ENCODE measurements at regions not wholly inside any gene's neighbourhood (a gene's known extent, or its start where the extent isn't known, plus 50 kb on each side); places are given as distances from the start of the nearest gene placed in this dataset.

GRCh38 chr7:108629651-108630400 lies 60.2 kb downstream of the DNAJB9 start (continued):
- no peak for TF ChIP-seq ZBTB40 (IDR thresholded peaks at IDR 0.05; ENCODE audit: borderline replicate concordance)

- no peak for FAIRE-seq
- Histone ChIP-seq H3K36me3 (ENCODE audit: control insufficient read depth in 2 of 2, insufficient read depth in 2 of 2, low read length in 1 of 2) (no peaks in the 10 kb centered on the region), H3K4me2 (ENCODE audit: control insufficient read depth, insufficient read depth) (no peak overlapping the region), H3K4me3 (no peak overlapping the region), H3K79me2 (ENCODE audit: control insufficient read depth, insufficient read depth, low read length) (no peaks in the 10 kb centered on the region), H3K4me1 (ENCODE audit: control insufficient read depth, insufficient read depth, low read length) (no peaks in the 10 kb centered on the region), H3K27ac (ENCODE audit: control insufficient read depth, insufficient read depth) (no peak overlapping the region), H2AFZ (ENCODE audit: control insufficient read depth, low read depth, low read length) (no peak overlapping the region), H3K27me3 (replicated peaks in 1 of 2; ENCODE audit: control insufficient read depth in 2 of 2, insufficient read depth in 2 of 2, low read length in 1 of 2) (no peaks in the 10 kb centered on the region), H3K9me3 (replicated peaks; ENCODE audit: control insufficient read depth, insufficient read depth, low read length) (no peaks in the 10 kb centered on the region), H4K20me1 (ENCODE audit: control insufficient read depth, insufficient read depth) (no peaks in the 10 kb centered on the region), H3K9ac (ENCODE audit: control insufficient read depth, insufficient read depth, low read length) (no peak overlapping the region)
- ChIA-PET RAD21 (ENCODE audit: unreplicated experiment) (no interaction called here), SMC1A (ENCODE audit: uncharacterized antibody, unreplicated experiment) (no interaction called here), CTCF (no interaction called here), POLR2A (no interaction called here)
- in situ Hi-C loops (cut with MboI) = no loop called here
- TF ChIP-seq KDM1A (IDR thresholded peaks at IDR 0.05; ENCODE audit: borderline replicate concordance) = no peak
- no peak for TF ChIP-seq E2F4 (IDR thresholded peaks at IDR 0.05; ENCODE audit: low read depth, low read length)
- no peak for TF ChIP-seq HCFC1 (IDR thresholded peaks at IDR 0.05; ENCODE audit: low read length)
- no peak for TF ChIP-seq PRDM15 (CRISPR knock-in tag; IDR thresholded peaks at IDR 0.05)
- no peak for TF ChIP-seq WRNIP1 (IDR thresholded peaks at IDR 0.05; ENCODE audit: borderline replicate concordance, low read depth, low read length)
- TF ChIP-seq NFYB (IDR thresholded peaks at IDR 0.05; ENCODE audit: insufficient read depth, low read depth, low read length) = no peak
- TF ChIP-seq CBFB (IDR thresholded peaks at IDR 0.05; ENCODE audit: low read depth) = no peak
- TF ChIP-seq ZBTB33 (IDR thresholded peaks at IDR 0.05) = no peak
- no peak for TF ChIP-seq BACH1 (IDR thresholded peaks at IDR 0.05; ENCODE audit: borderline replicate concordance)
- no peak for TF ChIP-seq SREBF2 (IDR thresholded peaks at IDR 0.05; ENCODE audit: low read length)
- TF ChIP-seq EED (IDR thresholded peaks at IDR 0.05; ENCODE audit: low read depth) = no peak
- WGBS (ENCODE audit: insufficient coverage, insufficient replicate concordance, low lambda C conversion rate, missing lambda C conversion rate) = 0% methylated on average over 2 of the region's 2 CpGs
- ATAC-seq = no peak
- intact Hi-C loops (cut with micrococcal nuclease; ENCODE audit: unreplicated experiment) = no loop called here
- no TSS peak for BruUV-seq (replicated peaks)
- no peak for DNase-seq (ENCODE audit: low read depth, low spot score)
These were observed 64.4 kb downstream of the DNAJB9 start for GRCh38 chr7:108634036-108634435.
